ENCODE measurements at regions not wholly inside any gene's neighbourhood (a gene's known extent, or its start where the extent isn't known, plus 50 kb on each side); places are given as distances from the start of the nearest gene placed in this dataset.
"Not testable (repeated sequence)": the region's sequence is repeated elsewhere in the genome, so short reads cannot be mapped to it uniquely, and the experiment has no call there.

- Histone ChIP-seq H3K27me3 (ENCODE audit: control insufficient read depth, insufficient read depth, low read length) (peaks cover 23% of the 10 kb centered on the region), H3K4me1 (ENCODE audit: control insufficient read depth, insufficient read depth, low read length) (no peaks in the 10 kb centered on the region), H3K9ac (ENCODE audit: low read depth, low read length) (no peak overlapping the region), H3K36me3 (ENCODE audit: insufficient read depth, low read length) (no peaks in the 10 kb centered on the region), H3K4me2 (ENCODE audit: low read length) (no peak overlapping the region), H3K4me3 (ENCODE audit: low read length) (no peak overlapping the region), H3K9me3 (replicated peaks; ENCODE audit: low read length) (no peaks in the 10 kb centered on the region)
These were observed 73.9 kb downstream of the RMI1 start for GRCh38 chr9:84054341-84055010.

DNA sequence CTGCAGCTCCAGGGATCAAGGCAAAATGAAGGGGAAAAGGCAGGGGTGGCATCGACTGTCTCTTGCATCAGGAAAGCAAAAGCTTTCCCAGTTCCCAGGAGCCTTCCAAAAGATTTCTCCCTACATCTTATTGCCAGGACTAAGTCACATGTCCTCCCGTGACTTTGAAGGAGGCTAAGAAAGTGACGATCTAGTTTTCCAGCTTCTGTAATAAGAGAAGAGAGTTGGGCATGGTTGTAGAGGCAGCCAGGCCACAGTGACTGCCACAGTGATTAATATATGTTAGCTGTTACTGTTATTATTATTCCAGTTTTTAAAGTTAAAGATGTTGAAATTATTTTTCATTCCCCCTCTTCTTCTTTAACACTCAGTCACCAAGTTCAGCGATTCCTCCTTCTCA lies 77.1 kb downstream of the RMI1 start:
- Histone ChIP-seq H3K9me3 (replicated peaks; ENCODE audit: low read length) (no peaks in the 10 kb centered on the region), H3K4me3 (ENCODE audit: low read length) (no peak overlapping the region), H3K4me2 (ENCODE audit: low read length) (no peak overlapping the region), H3K27me3 (ENCODE audit: control insufficient read depth, insufficient read depth, low read length) (peaks cover 19% of the 10 kb centered on the region), H3K9ac (ENCODE audit: low read depth, low read length) (no peak overlapping the region), H3K36me3 (ENCODE audit: insufficient read depth, low read length) (no peaks in the 10 kb centered on the region), H3K4me1 (ENCODE audit: control insufficient read depth, insufficient read depth, low read length) (no peaks in the 10 kb centered on the region)

- no peaks in the 10 kb centered on the region for H3K4me1 ChIP-seq (ENCODE audit: control insufficient read depth, insufficient read depth, low read length)
- H3K36me3 ChIP-seq (ENCODE audit: insufficient read depth, low read length), result no peaks in the 10 kb centered on the region
- H3K9ac ChIP-seq (ENCODE audit: low read depth, low read length), result no peak overlapping the region
- H3K4me3 ChIP-seq (ENCODE audit: low read length), result no peak overlapping the region
- peaks cover 13% of the 10 kb centered on the region for H3K27me3 ChIP-seq (ENCODE audit: control insufficient read depth, insufficient read depth, low read length)
- H3K4me2 ChIP-seq (ENCODE audit: low read length), result no peak overlapping the region
- no peaks in the 10 kb centered on the region for H3K9me3 ChIP-seq (replicated peaks; ENCODE audit: low read length)
These were observed 79.3 kb downstream of the RMI1 start for GRCh38 chr9:84059936-84060335.

DNA sequence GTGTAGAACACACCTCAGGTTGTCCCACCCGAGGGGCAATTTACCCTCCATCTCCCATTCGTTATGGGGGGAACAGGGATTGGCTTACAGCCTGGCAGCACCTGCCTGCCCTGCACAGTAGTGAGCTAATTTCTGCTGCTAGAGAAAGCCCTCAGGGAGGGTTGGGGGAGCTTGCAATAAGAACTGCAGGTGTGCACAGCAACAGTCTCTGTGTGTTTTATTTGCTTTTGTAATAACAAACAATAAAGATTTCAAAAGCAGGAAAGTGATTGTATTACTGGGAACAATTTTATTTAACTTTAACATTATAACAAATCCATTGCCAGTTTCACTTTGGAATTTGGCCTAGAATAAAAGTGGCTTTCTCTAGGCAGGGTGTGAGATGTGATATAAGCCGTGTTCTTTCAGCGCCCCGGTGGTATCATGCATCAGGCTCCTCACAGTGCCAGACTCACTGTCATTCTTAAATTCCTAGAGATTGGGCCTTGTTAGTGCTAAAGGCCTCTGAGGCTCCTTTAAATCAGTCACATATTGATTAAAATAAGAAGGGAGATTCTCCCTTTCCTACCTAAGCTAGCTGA lies 81.1 kb downstream of the RMI1 start:
- Histone ChIP-seq H3K9me3 (replicated peaks; ENCODE audit: low read length) (no peaks in the 10 kb centered on the region), H3K4me3 (ENCODE audit: low read length) (no peak overlapping the region), H3K27me3 (ENCODE audit: control insufficient read depth, insufficient read depth, low read length) (peaks cover 6% of the 10 kb centered on the region), H3K36me3 (ENCODE audit: insufficient read depth, low read length) (no peaks in the 10 kb centered on the region), H3K4me2 (ENCODE audit: low read length) (no peak overlapping the region), H3K9ac (ENCODE audit: low read depth, low read length) (no peak overlapping the region), H3K4me1 (ENCODE audit: control insufficient read depth, insufficient read depth, low read length) (no peaks in the 10 kb centered on the region)

- Histone ChIP-seq H3K9me3 (replicated peaks; ENCODE audit: low read length) (no peaks in the 10 kb centered on the region), H3K27me3 (ENCODE audit: control insufficient read depth, insufficient read depth, low read length) (peaks cover 6% of the 10 kb centered on the region), H3K36me3 (ENCODE audit: insufficient read depth, low read length) (no peaks in the 10 kb centered on the region), H3K4me1 (ENCODE audit: control insufficient read depth, insufficient read depth, low read length) (no peaks in the 10 kb centered on the region), H3K4me3 (ENCODE audit: low read length) (no peak overlapping the region), H3K4me2 (ENCODE audit: low read length) (no peak overlapping the region), H3K9ac (ENCODE audit: low read depth, low read length) (no peak overlapping the region)
These were observed 81.9 kb downstream of the RMI1 start for GRCh38 chr9:84062538-84062937.

GRCh38 chr9:84067821-84068220 lies 87.2 kb downstream of the RMI1 start:
- Histone ChIP-seq H3K4me1 (ENCODE audit: control insufficient read depth, insufficient read depth, low read length) (no peaks in the 10 kb centered on the region), H3K27me3 (ENCODE audit: control insufficient read depth, insufficient read depth, low read length) (no peaks in the 10 kb centered on the region), H3K9me3 (replicated peaks; ENCODE audit: low read length) (no peaks in the 10 kb centered on the region), H3K9ac (ENCODE audit: low read depth, low read length) (no peak overlapping the region), H3K4me3 (ENCODE audit: low read length) (no peak overlapping the region), H3K4me2 (ENCODE audit: low read length) (no peak overlapping the region), H3K36me3 (ENCODE audit: insufficient read depth, low read length) (no peaks in the 10 kb centered on the region)

DNA sequence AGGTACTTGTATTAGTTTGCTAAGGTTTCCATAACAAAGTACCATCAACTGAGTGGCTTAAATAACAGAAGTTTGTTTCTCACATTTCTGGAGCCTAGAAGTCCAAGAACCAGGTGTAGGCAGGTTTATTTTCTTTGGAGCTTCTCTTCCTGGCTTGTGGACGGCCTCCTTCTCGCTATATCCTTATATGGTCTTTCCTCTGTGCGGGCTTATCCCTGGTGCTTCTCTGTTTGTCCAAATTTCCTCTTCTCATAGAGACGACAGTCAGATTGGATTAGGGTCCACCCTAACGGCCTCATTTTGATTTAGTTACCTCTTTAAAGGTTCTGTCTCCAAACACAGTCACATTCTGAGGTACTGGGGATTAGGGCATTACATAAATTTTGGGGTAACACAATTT lies 88.3 kb downstream of the RMI1 start:
- H3K4me2 ChIP-seq (ENCODE audit: low read length), result no peak overlapping the region
- no peaks in the 10 kb centered on the region for H3K4me1 ChIP-seq (ENCODE audit: control insufficient read depth, insufficient read depth, low read length)
- H3K9me3 ChIP-seq (replicated peaks; ENCODE audit: low read length), result no peaks in the 10 kb centered on the region
- H3K36me3 ChIP-seq (ENCODE audit: insufficient read depth, low read length), result no peaks in the 10 kb centered on the region
- H3K4me3 ChIP-seq (ENCODE audit: low read length), result no peak overlapping the region
- no peaks in the 10 kb centered on the region for H3K27me3 ChIP-seq (ENCODE audit: control insufficient read depth, insufficient read depth, low read length)
- H3K9ac ChIP-seq (ENCODE audit: low read depth, low read length), result no peak overlapping the region

DNA sequence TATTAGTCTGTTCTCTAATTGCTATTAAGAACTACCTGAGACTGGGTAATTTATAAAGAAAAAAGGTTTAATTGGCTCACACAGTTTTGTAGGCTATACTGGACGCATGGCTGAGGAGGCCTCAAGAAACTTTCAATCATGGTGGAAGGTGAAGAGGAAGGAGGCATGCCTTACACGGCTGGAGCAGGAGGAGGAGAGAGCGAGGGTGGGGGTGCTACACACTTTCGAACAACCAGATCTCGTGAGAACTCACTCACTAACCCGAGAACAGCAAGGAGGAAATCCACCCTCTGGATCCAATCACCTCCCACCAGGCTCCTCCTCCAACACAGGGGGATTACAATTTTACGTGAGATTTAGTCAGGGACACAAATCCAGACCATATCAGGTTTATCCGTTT lies 90.0 kb downstream of the RMI1 start:
- H3K27me3 ChIP-seq (ENCODE audit: control insufficient read depth, insufficient read depth, low read length), result no peaks in the 10 kb centered on the region
- no peak overlapping the region for H3K4me2 ChIP-seq (ENCODE audit: low read length)
- no peaks in the 10 kb centered on the region for H3K36me3 ChIP-seq (ENCODE audit: insufficient read depth, low read length)
- H3K4me3 ChIP-seq (ENCODE audit: low read length), result no peak overlapping the region
- H3K9me3 ChIP-seq (replicated peaks; ENCODE audit: low read length), result no peaks in the 10 kb centered on the region
- H3K4me1 ChIP-seq (ENCODE audit: control insufficient read depth, insufficient read depth, low read length), result no peaks in the 10 kb centered on the region
- no peak overlapping the region for H3K9ac ChIP-seq (ENCODE audit: low read depth, low read length)

- Histone ChIP-seq H3K9me3 (replicated peaks; ENCODE audit: low read length) (no peaks in the 10 kb centered on the region), H3K27me3 (ENCODE audit: control insufficient read depth, insufficient read depth, low read length) (no peaks in the 10 kb centered on the region), H3K4me2 (ENCODE audit: low read length) (no peak overlapping the region), H3K4me3 (ENCODE audit: low read length) (no peak overlapping the region), H3K36me3 (ENCODE audit: insufficient read depth, low read length) (no peaks in the 10 kb centered on the region), H3K9ac (ENCODE audit: low read depth, low read length) (no peak overlapping the region), H3K4me1 (ENCODE audit: control insufficient read depth, insufficient read depth, low read length) (no peaks in the 10 kb centered on the region)
These were observed 92.1 kb downstream of the RMI1 start for GRCh38 chr9:84072621-84073180.

DNA sequence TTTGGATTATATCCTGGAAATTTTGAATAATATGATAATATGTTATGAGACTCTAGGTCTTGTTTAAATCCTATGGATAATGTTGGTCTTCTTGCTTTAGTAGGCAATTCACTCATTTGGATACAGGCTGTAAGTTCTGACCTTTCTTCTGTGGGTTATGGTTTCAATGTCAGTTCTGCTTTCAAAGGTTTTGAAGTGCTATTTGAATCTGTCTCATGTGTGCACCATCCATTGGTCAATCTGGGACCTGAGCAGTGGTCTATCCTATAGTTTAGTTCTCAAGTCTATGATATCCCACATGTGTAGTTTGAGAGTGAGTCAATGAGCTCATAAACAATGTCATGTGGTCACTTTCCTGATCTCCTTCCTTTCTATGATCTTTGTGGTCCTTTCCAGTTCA lies 94.4 kb downstream of the RMI1 start:
- Histone ChIP-seq H3K9ac (ENCODE audit: low read depth, low read length) (no peak overlapping the region), H3K4me1 (ENCODE audit: control insufficient read depth, insufficient read depth, low read length) (no peaks in the 10 kb centered on the region), H3K4me2 (ENCODE audit: low read length) (no peak overlapping the region), H3K4me3 (ENCODE audit: low read length) (no peak overlapping the region), H3K27me3 (ENCODE audit: control insufficient read depth, insufficient read depth, low read length) (no peaks in the 10 kb centered on the region), H3K9me3 (replicated peaks; ENCODE audit: low read length) (no peaks in the 10 kb centered on the region), H3K36me3 (ENCODE audit: insufficient read depth, low read length) (no peaks in the 10 kb centered on the region)

- H3K27me3 ChIP-seq (ENCODE audit: control insufficient read depth, insufficient read depth, low read length), result no peaks in the 10 kb centered on the region
These were observed 95.8 kb downstream of the RMI1 start for GRCh38 chr9:84076384-84076783.

GRCh38 chr9:84077816-84078215 lies 97.2 kb downstream of the RMI1 start:
- H3K4me2 ChIP-seq (ENCODE audit: low read length); H3K9me3 ChIP-seq (replicated peaks; ENCODE audit: low read length); H3K4me3 ChIP-seq (ENCODE audit: low read length); H3K36me3 ChIP-seq (ENCODE audit: insufficient read depth, low read length); H3K9ac ChIP-seq (ENCODE audit: low read depth, low read length); H3K27me3 ChIP-seq (ENCODE audit: control insufficient read depth, insufficient read depth, low read length); H3K4me1 ChIP-seq (ENCODE audit: control insufficient read depth, insufficient read depth, low read length): not testable (repeated sequence)

More at GRCh38 chr9:84076384-84076783, 95.8 kb downstream of the RMI1 start:
- H3K36me3 ChIP-seq (ENCODE audit: insufficient read depth, low read length), result no peaks in the 10 kb centered on the region
- H3K9me3 ChIP-seq (replicated peaks; ENCODE audit: low read length), result no peaks in the 10 kb centered on the region
- H3K4me3 ChIP-seq (ENCODE audit: low read length), result no peak overlapping the region
- no peak overlapping the region for H3K9ac ChIP-seq (ENCODE audit: low read depth, low read length)
- H3K4me2 ChIP-seq (ENCODE audit: low read length), result no peak overlapping the region
- H3K4me1 ChIP-seq (ENCODE audit: control insufficient read depth, insufficient read depth, low read length), result no peaks in the 10 kb centered on the region
